ENCODE measurements at regions not wholly inside any gene's neighbourhood (a gene's known extent, or its start where the extent isn't known, plus 50 kb on each side); places are given as distances from the start of the nearest gene placed in this dataset.

DNA sequence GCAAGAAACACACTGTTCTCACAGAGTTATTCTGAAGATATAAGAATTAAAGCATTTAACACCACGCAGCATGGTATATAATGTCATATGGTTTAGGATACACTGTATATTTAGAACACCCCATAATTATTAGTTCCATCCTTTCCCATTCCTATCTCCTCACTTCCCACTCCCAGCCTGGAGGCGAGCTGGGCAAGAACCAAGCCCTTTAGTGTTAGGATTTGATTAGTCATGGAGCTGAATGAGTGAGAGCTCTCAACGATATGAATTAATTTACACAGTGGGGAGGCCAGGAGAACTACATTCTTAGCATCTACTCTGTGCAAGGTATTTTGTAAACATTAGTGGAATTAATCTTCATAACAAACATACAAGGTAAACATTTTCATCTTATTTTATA lies 934.3 kb downstream of the DIAPH3 start:
- no peak for DNase-seq
- Histone ChIP-seq H3K4me3 (no peak overlapping the region), H3K36me3 (no peaks in the 10 kb centered on the region), H3K9me3 (no peaks in the 10 kb centered on the region), H3K27ac (no peak overlapping the region), H3K27me3 (ENCODE audit: low read depth) (no peaks in the 10 kb centered on the region), H3K4me1 (no peaks in the 10 kb centered on the region)
- intact Hi-C loops (cut with DNase I): no loop called here
- no peak for ATAC-seq
- TF ChIP-seq, protein P1, sequence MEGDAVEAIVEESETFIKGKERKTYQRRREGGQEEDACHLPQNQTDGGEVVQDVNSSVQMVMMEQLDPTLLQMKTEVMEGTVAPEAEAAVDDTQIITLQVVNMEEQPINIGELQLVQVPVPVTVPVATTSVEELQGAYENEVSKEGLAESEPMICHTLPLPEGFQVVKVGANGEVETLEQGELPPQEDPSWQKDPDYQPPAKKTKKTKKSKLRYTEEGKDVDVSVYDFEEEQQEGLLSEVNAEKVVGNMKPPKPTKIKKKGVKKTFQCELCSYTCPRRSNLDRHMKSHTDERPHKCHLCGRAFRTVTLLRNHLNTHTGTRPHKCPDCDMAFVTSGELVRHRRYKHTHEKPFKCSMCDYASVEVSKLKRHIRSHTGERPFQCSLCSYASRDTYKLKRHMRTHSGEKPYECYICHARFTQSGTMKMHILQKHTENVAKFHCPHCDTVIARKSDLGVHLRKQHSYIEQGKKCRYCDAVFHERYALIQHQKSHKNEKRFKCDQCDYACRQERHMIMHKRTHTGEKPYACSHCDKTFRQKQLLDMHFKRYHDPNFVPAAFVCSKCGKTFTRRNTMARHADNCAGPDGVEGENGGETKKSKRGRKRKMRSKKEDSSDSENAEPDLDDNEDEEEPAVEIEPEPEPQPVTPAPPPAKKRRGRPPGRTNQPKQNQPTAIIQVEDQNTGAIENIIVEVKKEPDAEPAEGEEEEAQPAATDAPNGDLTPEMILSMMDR (IDR thresholded peaks at IDR 0.05): no peak

DNA sequence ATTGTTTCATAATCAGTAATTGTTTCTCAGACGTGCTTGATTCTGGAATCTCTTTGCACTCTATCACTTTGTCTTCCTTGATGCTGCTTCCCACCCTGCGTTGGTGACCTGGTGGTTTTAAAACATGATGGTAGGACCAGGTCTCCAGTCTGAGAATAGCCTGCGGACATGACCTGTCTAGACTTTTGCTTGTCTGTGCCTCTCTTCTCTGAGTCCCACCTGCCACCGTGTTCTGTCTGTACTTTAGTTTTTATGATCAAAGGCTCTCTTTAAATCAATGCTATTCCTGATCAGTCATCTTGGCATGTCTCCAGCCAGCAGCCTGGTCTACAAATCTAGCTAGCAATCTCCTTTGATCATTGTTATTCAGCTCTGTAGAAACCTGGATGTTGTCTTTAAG lies 933.9 kb downstream of the DIAPH3 start:
- TF ChIP-seq, protein P1 (IDR thresholded peaks at IDR 0.05): no peak
- H3K36me3 ChIP-seq: no peaks in the 10 kb centered on the region
- no peaks in the 10 kb centered on the region for H3K9me3 ChIP-seq
- no peak overlapping the region for H3K4me3 ChIP-seq
- no peak overlapping the region for H3K27ac ChIP-seq
- H3K4me1 ChIP-seq: no peaks in the 10 kb centered on the region
- DNase-seq (no peak), ATAC-seq (no peak)
- intact Hi-C loops (cut with DNase I): no loop called here
- no peaks in the 10 kb centered on the region for H3K27me3 ChIP-seq (ENCODE audit: low read depth)

DNA sequence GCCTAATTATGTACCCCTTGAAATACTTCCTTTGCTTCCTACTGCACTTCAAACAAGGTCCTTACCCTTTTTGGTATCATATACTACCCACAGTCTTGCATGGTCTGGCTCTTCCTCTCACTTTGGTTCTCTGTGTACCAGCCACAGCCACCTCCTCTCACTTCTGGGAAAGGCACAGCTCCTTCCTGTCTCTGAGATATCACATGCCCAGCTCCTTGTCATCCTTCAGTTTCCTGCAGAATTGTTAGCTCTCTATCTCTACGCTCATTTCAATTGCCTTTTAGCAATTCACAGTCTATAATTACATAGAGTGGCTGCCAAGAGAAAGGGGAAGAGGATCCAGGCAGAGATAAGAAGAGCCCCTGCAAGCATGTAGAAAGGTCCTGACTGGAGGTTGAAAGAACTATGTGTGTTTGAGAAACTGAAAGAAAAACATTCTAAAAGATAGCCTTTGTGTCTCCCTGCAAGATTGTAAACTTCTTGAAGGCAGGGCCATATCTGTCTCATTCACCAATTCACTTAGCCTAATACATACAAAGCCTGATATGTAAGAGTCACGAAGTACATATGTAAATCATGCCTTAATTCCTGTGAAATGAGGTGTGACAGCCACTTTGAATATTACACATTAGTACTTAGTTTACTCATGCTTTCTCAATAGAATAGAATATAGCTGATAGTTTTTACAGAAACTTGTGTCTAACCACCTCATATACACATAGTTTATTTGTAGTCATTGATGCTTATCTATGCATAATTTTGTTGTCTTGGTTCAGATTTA lies 933.1 kb downstream of the DIAPH3 start:
- intact Hi-C loops (cut with DNase I): no loop called here
- TF ChIP-seq, protein P1 (IDR thresholded peaks at IDR 0.05): no peak
- ATAC-seq: no peak

DNA sequence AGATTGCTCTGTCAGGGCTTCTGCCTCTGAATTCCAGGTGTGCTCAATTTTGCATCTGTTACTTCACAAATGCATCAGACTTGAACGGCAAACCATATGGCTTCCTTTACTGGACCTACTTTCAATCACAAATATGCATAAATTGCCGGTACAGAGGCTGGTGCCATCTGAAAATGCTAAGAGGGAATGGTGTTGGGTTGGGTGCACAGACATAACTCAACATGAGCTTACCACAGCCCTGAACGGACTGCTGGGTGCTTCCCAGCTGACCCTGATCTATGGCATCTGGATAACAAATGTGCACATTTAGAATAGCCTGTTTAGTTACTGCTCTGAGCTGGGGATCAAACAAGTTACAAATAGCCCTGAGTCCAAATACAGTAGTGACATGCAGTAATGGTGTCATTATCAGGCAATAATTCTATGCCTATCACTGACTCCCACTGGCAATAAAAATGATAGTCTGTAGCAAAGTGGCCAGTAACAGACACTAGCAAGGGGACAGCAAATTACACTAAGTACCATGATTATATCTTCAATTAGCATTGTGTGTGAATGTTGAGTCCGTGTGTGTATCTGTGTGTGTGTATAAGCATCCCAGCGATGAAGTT lies 927.3 kb downstream of the DIAPH3 start:
- no peak overlapping the region for H3K27ac ChIP-seq
- DNase-seq (no peak), ATAC-seq (no peak)
- H3K4me1 ChIP-seq: no peaks in the 10 kb centered on the region
- H3K36me3 ChIP-seq: no peaks in the 10 kb centered on the region
- H3K9me3 ChIP-seq: no peaks in the 10 kb centered on the region
- H3K4me3 ChIP-seq: no peak overlapping the region
- H3K27me3 ChIP-seq (ENCODE audit: low read depth): no peaks in the 10 kb centered on the region
- TF ChIP-seq, protein P1 (IDR thresholded peaks at IDR 0.05): no peak
- intact Hi-C loops (cut with DNase I): no loop called here

More for the DNA sequence above, 933.1 kb downstream of the DIAPH3 start:
- no peaks in the 10 kb centered on the region for H3K36me3 ChIP-seq
- H3K27ac ChIP-seq: no peak overlapping the region
- no peaks in the 10 kb centered on the region for H3K9me3 ChIP-seq
- H3K4me1 ChIP-seq: no peaks in the 10 kb centered on the region
- no peak for DNase-seq
- H3K4me3 ChIP-seq: no peak overlapping the region
- no peaks in the 10 kb centered on the region for H3K27me3 ChIP-seq (ENCODE audit: low read depth)

DNA sequence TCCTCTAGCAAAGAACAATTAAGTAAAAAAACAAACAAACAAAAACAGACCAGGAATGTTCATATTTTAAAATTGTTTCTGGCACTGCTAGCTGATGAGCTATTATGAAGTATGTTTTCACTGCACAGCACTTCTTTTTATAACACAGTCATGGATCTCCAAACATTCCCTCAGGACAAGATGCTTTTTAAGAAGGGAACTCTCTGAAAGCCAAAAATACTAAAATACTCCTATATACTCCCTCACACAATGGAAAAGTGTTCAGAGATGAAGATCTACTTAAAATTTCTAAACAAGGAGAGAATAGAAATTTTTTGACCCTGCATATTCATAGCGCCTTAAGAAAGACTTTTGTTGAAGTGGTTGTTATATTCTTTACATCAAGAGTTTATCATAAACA lies 926.8 kb downstream of the DIAPH3 start:
- TF ChIP-seq, protein P1 (IDR thresholded peaks at IDR 0.05): no peak
- Histone ChIP-seq H3K27me3 (ENCODE audit: low read depth) (no peaks in the 10 kb centered on the region), H3K9me3 (no peaks in the 10 kb centered on the region), H3K4me1 (no peaks in the 10 kb centered on the region), H3K4me3 (no peak overlapping the region), H3K36me3 (no peaks in the 10 kb centered on the region), H3K27ac (no peak overlapping the region)
- no peak for DNase-seq
- intact Hi-C loops (cut with DNase I): no loop called here
- no peak for ATAC-seq
